Hepatocyte (in vitro differentiated cells): ENCODE measurements at regions not wholly inside any gene's neighbourhood (a gene's known extent, or its start where the extent isn't known, plus 50 kb on each side); places are given as distances from the start of the nearest gene placed in this dataset.

ENCODE experiments used
- DNase-seq: peaks from one replicate; pipeline ENCODE4 v3.0.0-alpha.2; 2016; ENCODE audit warnings: low spot score
- H2AFZ ChIP-seq: fragments of 200-600 bp; sonication (generic); 2 replicates; pipeline ENCODE4 v1.6.0; 2016; ENCODE audit warnings: antibody characterized with exemption, mild to moderate bottlenecking
- H3K27ac ChIP-seq: fragments of 200-600 bp; sonication (generic); 2 replicates; pipeline ENCODE4 v1.5.1; 2016; ENCODE audit warnings: mild to moderate bottlenecking
- H3K27me3 ChIP-seq: fragments of 200-600 bp; sonication (generic); 2 replicates; pipeline ENCODE4 v1.6.1; 2016
- H3K36me3 ChIP-seq: fragments of 200-600 bp; sonication (generic); replicated peaks from 2 replicates; pipeline ENCODE4 v1.5.1; 2016; ENCODE audit warnings: low read depth; ENCODE audit not compliant: insufficient read depth
- H3K4me1 ChIP-seq: fragments of 200-600 bp; sonication (generic); 2 replicates; pipeline ENCODE4 v1.5.1; 2016; ENCODE audit warnings: mild to moderate bottlenecking, moderate library complexity; ENCODE audit not compliant: insufficient read depth
- H3K4me2 ChIP-seq: fragments of 200-600 bp; sonication (generic); 2 replicates; pipeline ENCODE4 v1.6.0; 2016
- H3K4me3 ChIP-seq: fragments of 200-600 bp; sonication (generic); 2 replicates; pipeline ENCODE4 v1.5.1; 2016; ENCODE audit warnings: mild to moderate bottlenecking
- H3K79me2 ChIP-seq: fragments of 200-600 bp; sonication (generic); 2 replicates; pipeline ENCODE4 v1.6.0; 2017; ENCODE audit warnings: mild to moderate bottlenecking
- H3K9me2 ChIP-seq: fragments of 200-600 bp; sonication (generic); replicated peaks from 2 replicates; pipeline ENCODE4 v1.6.0; 2017; ENCODE audit warnings: mild to moderate bottlenecking; ENCODE audit not compliant: insufficient read depth
- H3K9me3 ChIP-seq: fragments of 200-600 bp; sonication (generic); 2 replicates; pipeline ENCODE4 v1.5.1; 2016; ENCODE audit warnings: low read depth, mild to moderate bottlenecking
- H4K20me1 ChIP-seq: fragments of 200-600 bp; sonication (generic); 2 replicates; pipeline ENCODE4 v1.6.0; 2016; ENCODE audit warnings: mild to moderate bottlenecking; ENCODE audit not compliant: insufficient read depth, poor library complexity, severe bottlenecking
- CTCF ChIP-seq: fragments of 200-600 bp; sonication (generic); IDR thresholded peaks from 2 replicates; pipeline ENCODE4 v1.5.1; 2016; ENCODE audit warnings: antibody characterized with exemption, mild to moderate bottlenecking; ENCODE audit not compliant: poor library complexity
- EZH2 ChIP-seq: fragments of 200-600 bp; sonication (generic); IDR thresholded peaks from 2 replicates; pipeline ENCODE4 v1.6.1; 2016; ENCODE audit warnings: antibody characterized with exemption, mild to moderate bottlenecking, borderline replicate concordance
- EZH2phosphoT487 ChIP-seq: fragments of 200-600 bp; sonication (generic); IDR thresholded peaks from one replicate; pipeline ENCODE4 v1.6.1; 2018; ENCODE audit warnings: antibody characterized with exemption, mild to moderate bottlenecking, low read depth, moderate library complexity; ENCODE audit not compliant: unreplicated experiment, severe bottlenecking
- WGBS: methylation state at CpG from one replicate; pipeline ENCODE4 v1.1.6; 2016; ENCODE audit warnings: low lambda C conversion rate; ENCODE audit errors: missing lambda C conversion rate; 5-methylcytosine and 5-hydroxymethylcytosine counted together

DNA sequence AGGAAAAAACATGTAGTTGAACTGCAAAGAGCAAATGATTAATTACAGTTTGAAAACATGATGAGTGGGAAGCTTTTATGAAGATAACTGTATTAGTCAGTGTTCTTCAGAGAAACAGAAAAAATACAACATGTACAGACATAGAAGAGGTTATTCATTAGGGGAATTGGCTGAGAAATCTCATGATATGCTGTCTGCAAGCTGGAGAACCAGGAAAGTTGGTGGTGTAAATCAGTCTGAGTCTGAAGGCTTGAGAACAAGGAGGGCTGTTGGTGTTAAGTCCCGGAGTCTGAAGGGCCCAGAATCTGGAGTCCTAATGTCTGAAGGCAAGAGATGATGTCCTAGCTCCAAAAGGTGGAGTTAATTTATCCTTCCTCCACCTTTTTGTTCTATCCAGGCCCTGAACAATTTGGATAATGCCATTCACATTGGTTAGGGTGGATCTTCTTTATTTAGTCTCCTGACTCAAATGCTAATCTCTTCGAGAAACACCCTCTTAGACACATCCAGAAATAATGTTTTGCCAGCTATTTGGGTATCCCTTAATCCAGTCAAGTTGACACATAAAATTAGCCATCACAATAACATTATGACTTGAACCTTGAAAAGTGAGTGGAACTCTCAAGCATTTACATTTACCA is 672.9 kb upstream of the PTBP2 start:
- H3K79me2 ChIP-seq: no peaks in the 10 kb centered on the region
- no peak overlapping the region for H3K27ac ChIP-seq
- no peaks in the 10 kb centered on the region for H3K4me1 ChIP-seq
- no peak overlapping the region for H3K4me3 ChIP-seq
- 87% methylated on average over 2 of the region's 2 CpGs for WGBS
- no peaks in the 10 kb centered on the region for H4K20me1 ChIP-seq
- H3K9me3 ChIP-seq: no peaks in the 10 kb centered on the region
- DNase-seq: no peak
- H3K36me3 ChIP-seq: no peaks in the 10 kb centered on the region
- TF ChIP-seq EZH2phosphoT487 (no peak), CTCF (no peak), EZH2 (no peak)
- no peak overlapping the region for H2AFZ ChIP-seq
- H3K27me3 ChIP-seq: no peaks in the 10 kb centered on the region
- H3K9me2 ChIP-seq: no peaks in the 10 kb centered on the region
- H3K4me2 ChIP-seq: no peak overlapping the region

DNA sequence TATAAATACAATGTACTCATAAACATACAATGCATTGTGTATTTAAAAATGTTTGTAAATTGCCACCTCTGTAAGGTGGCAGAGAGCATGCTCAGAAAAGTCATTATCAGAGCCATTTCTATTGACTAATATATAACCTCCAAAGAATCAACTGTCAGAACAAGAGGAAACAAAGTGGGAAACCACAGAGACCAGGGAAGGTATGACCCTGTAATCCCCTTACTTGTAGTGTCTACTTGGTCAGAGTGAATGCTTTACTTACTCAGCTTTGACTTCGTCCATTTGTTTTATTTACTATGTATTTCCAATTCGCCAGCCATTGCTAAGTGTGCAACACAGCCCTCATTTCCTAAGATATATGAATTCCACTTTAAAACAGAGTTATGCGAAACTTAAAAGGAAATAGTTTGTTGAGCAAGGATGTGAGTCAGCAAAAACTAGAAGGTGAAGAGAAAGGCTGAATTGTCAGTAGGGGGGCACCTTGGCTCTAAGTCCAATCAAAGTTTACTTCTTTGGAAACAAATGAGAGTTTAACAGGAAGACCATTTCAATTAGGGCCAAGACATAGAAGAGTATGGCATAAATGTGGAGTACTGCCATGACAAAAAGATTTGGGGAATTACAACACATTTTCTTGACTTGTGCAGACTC is 671.7 kb upstream of the PTBP2 start:
- Histone ChIP-seq H3K4me1 (no peaks in the 10 kb centered on the region), H3K36me3 (no peaks in the 10 kb centered on the region), H3K79me2 (no peaks in the 10 kb centered on the region), H3K4me2 (no peak overlapping the region), H3K9me2 (no peaks in the 10 kb centered on the region), H3K27ac (no peak overlapping the region), H3K9me3 (no peaks in the 10 kb centered on the region), H4K20me1 (no peaks in the 10 kb centered on the region), H2AFZ (no peak overlapping the region), H3K27me3 (no peaks in the 10 kb centered on the region), H3K4me3 (no peak overlapping the region)
- no peak for DNase-seq
- no peak for TF ChIP-seq CTCF
- no peak for TF ChIP-seq EZH2phosphoT487
- no peak for TF ChIP-seq EZH2
- WGBS: 94% methylated on average over 3 of the region's 3 CpGs

- H3K27me3 ChIP-seq: no peaks in the 10 kb centered on the region
- H2AFZ ChIP-seq: no peak overlapping the region
- no peaks in the 10 kb centered on the region for H3K4me1 ChIP-seq
- H3K79me2 ChIP-seq: no peaks in the 10 kb centered on the region
- no peak overlapping the region for H3K4me2 ChIP-seq
- WGBS: 84% methylated on average over 1 of the region's 1 CpG
- no peak overlapping the region for H3K27ac ChIP-seq
- H4K20me1 ChIP-seq: no peaks in the 10 kb centered on the region
- H3K4me3 ChIP-seq: no peak overlapping the region
- no peaks in the 10 kb centered on the region for H3K9me2 ChIP-seq
- no peaks in the 10 kb centered on the region for H3K36me3 ChIP-seq
- H3K9me3 ChIP-seq: no peaks in the 10 kb centered on the region
- DNase-seq: no peak
- TF ChIP-seq EZH2phosphoT487 (no peak), EZH2 (no peak), CTCF (no peak)
These were observed 662.3 kb upstream of the PTBP2 start for GRCh38 chr1:96059276-96059675.
